Mammary epithelial cell (primary cell): ENCODE measurements at regions not wholly inside any gene's neighbourhood (a gene's known extent, or its start where the extent isn't known, plus 50 kb on each side); places are given as distances from the start of the nearest gene placed in this dataset.

ENCODE experiments used
- EZH2 ChIP-seq: IDR thresholded peaks from 2 replicates; pipeline ENCODE4 v1.6.1; 2012; ENCODE audit warnings: low read length, inconsistent platforms, borderline replicate concordance
- TF ChIP-seq, protein P1 (sequence below), 2 donors: IDR thresholded peaks in 1 of 2; conservative IDR thresholded peaks in 1 of 2; 2 replicates each; pipeline ENCODE4 v1.5.1; 2011 to 2012; ENCODE audit warnings: inconsistent platforms in 2 of 2, low read length in 2 of 2, mild to moderate bottlenecking in 2 of 2, control low read depth in 1 of 2, low read depth in 1 of 2; ENCODE audit not compliant: insufficient read depth in 1 of 2; ENCODE audit errors: extremely low read depth in 1 of 2

DNA sequence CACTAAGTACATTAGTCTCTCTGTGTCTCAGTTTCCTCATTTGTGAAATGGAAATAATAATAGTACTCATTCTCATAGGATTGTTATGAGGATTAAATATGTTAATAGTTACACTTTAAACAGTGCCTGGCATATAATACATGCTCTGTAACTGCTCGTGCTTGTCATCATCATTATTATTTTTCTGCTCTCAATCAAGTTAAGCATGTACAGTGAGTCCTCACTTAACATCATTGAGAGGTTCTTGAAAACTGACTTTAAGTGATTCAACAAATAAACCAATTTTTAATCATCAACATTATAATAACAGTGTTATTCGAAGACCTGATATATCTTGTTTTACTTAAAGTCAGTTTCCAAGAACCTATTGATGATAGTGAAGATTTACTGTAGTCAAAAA, 322.3 kb downstream of the ZFHX3 start:
- TF ChIP-seq, protein P1, sequence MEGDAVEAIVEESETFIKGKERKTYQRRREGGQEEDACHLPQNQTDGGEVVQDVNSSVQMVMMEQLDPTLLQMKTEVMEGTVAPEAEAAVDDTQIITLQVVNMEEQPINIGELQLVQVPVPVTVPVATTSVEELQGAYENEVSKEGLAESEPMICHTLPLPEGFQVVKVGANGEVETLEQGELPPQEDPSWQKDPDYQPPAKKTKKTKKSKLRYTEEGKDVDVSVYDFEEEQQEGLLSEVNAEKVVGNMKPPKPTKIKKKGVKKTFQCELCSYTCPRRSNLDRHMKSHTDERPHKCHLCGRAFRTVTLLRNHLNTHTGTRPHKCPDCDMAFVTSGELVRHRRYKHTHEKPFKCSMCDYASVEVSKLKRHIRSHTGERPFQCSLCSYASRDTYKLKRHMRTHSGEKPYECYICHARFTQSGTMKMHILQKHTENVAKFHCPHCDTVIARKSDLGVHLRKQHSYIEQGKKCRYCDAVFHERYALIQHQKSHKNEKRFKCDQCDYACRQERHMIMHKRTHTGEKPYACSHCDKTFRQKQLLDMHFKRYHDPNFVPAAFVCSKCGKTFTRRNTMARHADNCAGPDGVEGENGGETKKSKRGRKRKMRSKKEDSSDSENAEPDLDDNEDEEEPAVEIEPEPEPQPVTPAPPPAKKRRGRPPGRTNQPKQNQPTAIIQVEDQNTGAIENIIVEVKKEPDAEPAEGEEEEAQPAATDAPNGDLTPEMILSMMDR (conservative IDR thresholded peaks at IDR 0.05 in 1 of 2, IDR thresholded peaks at IDR 0.05 in 1 of 2; ENCODE audit: extremely low read depth in 1 of 2, insufficient read depth in 1 of 2, low read depth in 1 of 2, low read length in 2 of 2), result no peak
- no peak for TF ChIP-seq EZH2
